ENCODE measurements at regions not wholly inside any gene's neighbourhood (a gene's known extent, or its start where the extent isn't known, plus 50 kb on each side); places are given as distances from the start of the nearest gene placed in this dataset.

GRCh38 chr18:40036861-40037260 is 1918.2 kb upstream of the PIK3C3 start:
- no peak overlapping the region for H3K4me3 ChIP-seq (ENCODE audit: low read depth, low read length)
- no peak for TF ChIP-seq CTCF (IDR thresholded peaks at IDR 0.05; ENCODE audit: insufficient read depth, low read length, severe bottlenecking)
- FAIRE-seq (no peak), DNase-seq (ENCODE audit: low read depth) (no peak)
- no peaks in the 10 kb centered on the region for H3K36me3 ChIP-seq (ENCODE audit: control insufficient read depth, insufficient read depth, low read length)
- no peaks in the 10 kb centered on the region for H3K27me3 ChIP-seq (ENCODE audit: control insufficient read depth, insufficient read depth, low read length)

- no peak for TF ChIP-seq CTCF (IDR thresholded peaks at IDR 0.05; ENCODE audit: insufficient read depth, low read length, severe bottlenecking)
- no peak for FAIRE-seq
Measured at GRCh38 chr18:40035966-40036365, 1919.1 kb upstream of the PIK3C3 start.

DNA sequence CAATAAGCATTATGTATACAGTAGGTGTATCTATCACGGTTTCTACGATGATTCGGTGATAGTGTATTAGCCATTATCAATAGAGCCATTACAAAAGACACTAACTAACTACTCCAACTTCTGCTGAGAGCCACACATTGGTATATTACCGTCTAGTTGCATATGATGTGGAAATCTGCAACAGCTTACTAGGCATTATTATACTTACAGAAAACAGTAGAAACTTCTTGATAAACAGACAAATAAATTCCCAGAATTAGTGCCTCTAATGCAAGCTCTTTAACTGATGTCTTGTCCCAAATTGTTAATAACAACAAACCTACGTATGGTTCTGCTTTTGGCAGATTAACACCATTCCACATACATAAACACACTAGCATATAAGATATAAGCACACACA is 1923.0 kb upstream of the PIK3C3 start:
- H3K36me3 ChIP-seq (ENCODE audit: control insufficient read depth, insufficient read depth, low read length), result no peaks in the 10 kb centered on the region
- DNase-seq (ENCODE audit: low read depth) (no peak), FAIRE-seq (no peak)
- no peaks in the 10 kb centered on the region for H3K27me3 ChIP-seq (ENCODE audit: control insufficient read depth, insufficient read depth, low read length)
- no peak overlapping the region for H3K4me3 ChIP-seq (ENCODE audit: low read depth, low read length)
- no peak for TF ChIP-seq CTCF (IDR thresholded peaks at IDR 0.05; ENCODE audit: insufficient read depth, low read length, severe bottlenecking)

More at GRCh38 chr18:40035966-40036365, 1919.1 kb upstream of the PIK3C3 start:
- DNase-seq (ENCODE audit: low read depth), result no peak
- H3K4me3 ChIP-seq (ENCODE audit: low read depth, low read length), result no peak overlapping the region
- H3K27me3 ChIP-seq (ENCODE audit: control insufficient read depth, insufficient read depth, low read length), result no peaks in the 10 kb centered on the region
- H3K36me3 ChIP-seq (ENCODE audit: control insufficient read depth, insufficient read depth, low read length), result no peaks in the 10 kb centered on the region

- no peak for DNase-seq (ENCODE audit: low read depth)
- Histone ChIP-seq H3K4me3 (ENCODE audit: low read depth, low read length) (no peak overlapping the region), H3K36me3 (ENCODE audit: control insufficient read depth, insufficient read depth, low read length) (no peaks in the 10 kb centered on the region), H3K27me3 (ENCODE audit: control insufficient read depth, insufficient read depth, low read length) (no peaks in the 10 kb centered on the region)
- TF ChIP-seq CTCF (IDR thresholded peaks at IDR 0.05; ENCODE audit: insufficient read depth, low read length, severe bottlenecking), result no peak
- FAIRE-seq, result no peak
Measured at GRCh38 chr18:40031435-40031834, 1923.6 kb upstream of the PIK3C3 start.

- FAIRE-seq, result no peak
- no peak for TF ChIP-seq CTCF (IDR thresholded peaks at IDR 0.05; ENCODE audit: insufficient read depth, low read length, severe bottlenecking)
Measured at GRCh38 chr18:40019797-40020392, 1935.1 kb upstream of the PIK3C3 start.

DNA sequence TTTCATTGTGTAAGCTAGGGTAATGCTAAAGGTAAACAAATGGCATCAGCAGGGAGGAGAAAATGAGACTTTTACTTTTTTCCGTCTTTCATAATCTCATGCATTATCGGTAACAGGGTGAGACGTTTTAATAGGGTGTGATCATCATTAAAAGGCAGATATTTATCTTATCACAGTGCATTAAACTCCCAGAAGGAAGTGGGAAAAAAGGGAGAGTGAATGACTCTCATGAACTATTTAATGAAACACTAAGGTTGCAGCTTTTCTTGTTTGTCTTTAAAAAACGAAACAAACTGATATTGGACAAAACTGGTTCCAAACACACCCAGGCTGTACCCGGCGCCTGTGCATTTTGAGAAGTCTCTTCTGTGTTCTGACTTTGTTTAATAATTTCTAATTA is 1936.8 kb upstream of the PIK3C3 start:
- DNase-seq (ENCODE audit: low read depth) (no peak), FAIRE-seq (no peak)
- H3K4me3 ChIP-seq (ENCODE audit: low read depth, low read length), result no peak overlapping the region
- peaks cover 3% of the 10 kb centered on the region for H3K27me3 ChIP-seq (ENCODE audit: control insufficient read depth, insufficient read depth, low read length)
- TF ChIP-seq CTCF (IDR thresholded peaks at IDR 0.05; ENCODE audit: insufficient read depth, low read length, severe bottlenecking), result no peak
- H3K36me3 ChIP-seq (ENCODE audit: control insufficient read depth, insufficient read depth, low read length), result no peaks in the 10 kb centered on the region

More at GRCh38 chr18:40019797-40020392, 1935.1 kb upstream of the PIK3C3 start:
- no peaks in the 10 kb centered on the region for H3K36me3 ChIP-seq (ENCODE audit: control insufficient read depth, insufficient read depth, low read length)
- no peak for DNase-seq (ENCODE audit: low read depth)
- no peak overlapping the region for H3K4me3 ChIP-seq (ENCODE audit: low read depth, low read length)
- H3K27me3 ChIP-seq (ENCODE audit: control insufficient read depth, insufficient read depth, low read length), result peaks cover 3% of the 10 kb centered on the region

Data from bronchial epithelial cell (primary cell).